Ovary (tissue), 3 donors: ENCODE measurements at regions not wholly inside any gene's neighbourhood (a gene's known extent, or its start where the extent isn't known, plus 50 kb on each side); places are given as distances from the start of the nearest gene placed in this dataset.

ENCODE experiments used
- CTCF ChIP-seq, 3 donors: fragments of 450-650 bp in 2 of 3; fragments of 200-600 bp in 1 of 3; IDR thresholded peaks; one replicate each; pipeline versions ENCODE4 v1.5.1 to v1.8.0; 2016 to 2022; ENCODE audit warnings: antibody characterized with exemption in 3 of 3, mild to moderate bottlenecking in 1 of 3
- EP300 ChIP-seq: sonication (generic); formaldehyde crosslinking; IDR thresholded peaks from one replicate; pipeline ENCODE4 v1.6.1; 2017; ENCODE audit warnings: antibody characterized with exemption
- POLR2A ChIP-seq: fragments of 450-650 bp; IDR thresholded peaks from one replicate; pipeline ENCODE4 v1.6.1; 2017; ENCODE audit warnings: antibody characterized with exemption, mild to moderate bottlenecking, moderate library complexity
- donor health status: DM: no; HTN: no; CAD: no.

- no peak for TF ChIP-seq CTCF (IDR thresholded peaks at IDR 0.05)
- TF ChIP-seq POLR2A, result no peak
- TF ChIP-seq EP300, result no peak
Observed at GRCh38 chr12:60394665-60395064, 798.8 kb downstream of the SLC16A7 start.
